ENCODE measurements at regions not wholly inside any gene's neighbourhood (a gene's known extent, or its start where the extent isn't known, plus 50 kb on each side); places are given as distances from the start of the nearest gene placed in this dataset.

DNA sequence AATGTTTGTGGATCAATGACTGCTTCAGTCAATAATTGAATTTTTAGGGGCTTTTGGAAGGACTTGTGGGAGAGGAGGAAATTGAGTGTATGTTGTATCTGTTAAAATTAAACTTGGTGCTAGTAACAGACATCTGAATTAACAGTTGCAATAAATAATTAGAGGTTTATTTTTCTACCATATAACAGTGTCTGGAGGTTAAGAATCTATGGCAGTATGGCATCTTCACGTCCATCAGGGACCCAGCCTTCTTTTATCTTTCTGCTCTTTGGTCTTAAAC is 72.8 kb upstream of the HABP2 start (continued):
- TF ChIP-seq, protein P1, sequence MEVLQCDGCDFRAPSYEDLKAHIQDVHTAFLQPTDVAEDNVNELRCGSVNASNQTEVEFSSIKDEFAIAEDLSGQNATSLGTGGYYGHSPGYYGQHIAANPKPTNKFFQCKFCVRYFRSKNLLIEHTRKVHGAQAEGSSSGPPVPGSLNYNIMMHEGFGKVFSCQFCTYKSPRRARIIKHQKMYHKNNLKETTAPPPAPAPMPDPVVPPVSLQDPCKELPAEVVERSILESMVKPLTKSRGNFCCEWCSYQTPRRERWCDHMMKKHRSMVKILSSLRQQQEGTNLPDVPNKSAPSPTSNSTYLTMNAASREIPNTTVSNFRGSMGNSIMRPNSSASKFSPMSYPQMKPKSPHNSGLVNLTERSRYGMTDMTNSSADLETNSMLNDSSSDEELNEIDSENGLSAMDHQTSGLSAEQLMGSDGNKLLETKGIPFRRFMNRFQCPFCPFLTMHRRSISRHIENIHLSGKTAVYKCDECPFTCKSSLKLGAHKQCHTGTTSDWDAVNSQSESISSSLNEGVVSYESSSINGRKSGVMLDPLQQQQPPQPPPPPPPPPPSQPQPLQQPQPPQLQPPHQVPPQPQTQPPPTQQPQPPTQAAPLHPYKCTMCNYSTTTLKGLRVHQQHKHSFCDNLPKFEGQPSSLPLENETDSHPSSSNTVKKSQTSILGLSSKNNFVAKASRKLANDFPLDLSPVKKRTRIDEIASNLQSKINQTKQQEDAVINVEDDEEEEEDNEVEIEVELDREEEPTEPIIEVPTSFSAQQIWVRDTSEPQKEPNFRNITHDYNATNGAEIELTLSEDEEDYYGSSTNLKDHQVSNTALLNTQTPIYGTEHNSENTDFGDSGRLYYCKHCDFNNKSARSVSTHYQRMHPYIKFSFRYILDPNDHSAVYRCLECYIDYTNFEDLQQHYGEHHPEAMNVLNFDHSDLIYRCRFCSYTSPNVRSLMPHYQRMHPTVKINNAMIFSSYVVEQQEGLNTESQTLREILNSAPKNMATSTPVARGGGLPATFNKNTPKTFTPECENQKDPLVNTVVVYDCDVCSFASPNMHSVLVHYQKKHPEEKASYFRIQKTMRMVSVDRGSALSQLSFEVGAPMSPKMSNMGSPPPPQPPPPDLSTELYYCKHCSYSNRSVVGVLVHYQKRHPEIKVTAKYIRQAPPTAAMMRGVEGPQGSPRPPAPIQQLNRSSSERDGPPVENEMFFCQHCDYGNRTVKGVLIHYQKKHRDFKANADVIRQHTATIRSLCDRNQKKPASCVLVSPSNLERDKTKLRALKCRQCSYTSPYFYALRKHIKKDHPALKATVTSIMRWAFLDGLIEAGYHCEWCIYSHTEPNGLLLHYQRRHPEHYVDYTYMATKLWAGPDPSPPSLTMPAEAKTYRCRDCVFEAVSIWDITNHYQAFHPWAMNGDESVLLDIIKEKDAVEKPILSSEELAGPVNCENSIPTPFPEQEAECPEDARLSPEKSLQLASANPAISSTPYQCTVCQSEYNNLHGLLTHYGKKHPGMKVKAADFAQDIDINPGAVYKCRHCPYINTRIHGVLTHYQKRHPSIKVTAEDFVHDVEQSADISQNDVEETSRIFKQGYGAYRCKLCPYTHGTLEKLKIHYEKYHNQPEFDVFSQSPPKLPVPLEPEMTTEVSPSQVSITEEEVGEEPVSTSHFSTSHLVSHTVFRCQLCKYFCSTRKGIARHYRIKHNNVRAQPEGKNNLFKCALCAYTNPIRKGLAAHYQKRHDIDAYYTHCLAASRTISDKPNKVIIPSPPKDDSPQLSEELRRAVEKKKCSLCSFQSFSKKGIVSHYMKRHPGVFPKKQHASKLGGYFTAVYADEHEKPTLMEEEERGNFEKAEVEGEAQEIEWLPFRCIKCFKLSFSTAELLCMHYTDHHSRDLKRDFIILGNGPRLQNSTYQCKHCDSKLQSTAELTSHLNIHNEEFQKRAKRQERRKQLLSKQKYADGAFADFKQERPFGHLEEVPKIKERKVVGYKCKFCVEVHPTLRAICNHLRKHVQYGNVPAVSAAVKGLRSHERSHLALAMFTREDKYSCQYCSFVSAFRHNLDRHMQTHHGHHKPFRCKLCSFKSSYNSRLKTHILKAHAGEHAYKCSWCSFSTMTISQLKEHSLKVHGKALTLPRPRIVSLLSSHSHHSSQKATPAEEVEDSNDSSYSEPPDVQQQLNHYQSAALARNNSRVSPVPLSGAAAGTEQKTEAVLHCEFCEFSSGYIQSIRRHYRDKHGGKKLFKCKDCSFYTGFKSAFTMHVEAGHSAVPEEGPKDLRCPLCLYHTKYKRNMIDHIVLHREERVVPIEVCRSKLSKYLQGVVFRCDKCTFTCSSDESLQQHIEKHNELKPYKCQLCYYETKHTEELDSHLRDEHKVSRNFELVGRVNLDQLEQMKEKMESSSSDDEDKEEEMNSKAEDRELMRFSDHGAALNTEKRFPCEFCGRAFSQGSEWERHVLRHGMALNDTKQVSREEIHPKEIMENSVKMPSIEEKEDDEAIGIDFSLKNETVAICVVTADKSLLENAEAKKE (CRISPR knock-in tag; IDR thresholded peaks at IDR 0.05) = no peak
- TF ChIP-seq POLR2AphosphoS5 (IDR thresholded peaks at IDR 0.05; ENCODE audit: low read depth) (no peak), REST (IDR thresholded peaks at IDR 0.05; ENCODE audit: unreplicated experiment) (no peak), EZH2phosphoT487 (IDR thresholded peaks at IDR 0.05; ENCODE audit: unreplicated experiment) (no peak), CTCF (conservative IDR thresholded peaks at IDR 0.05; ENCODE audit: low read depth in 2 of 2) (no peak), CREB1 (CRISPR knock-in tag; IDR thresholded peaks at IDR 0.05; ENCODE audit: low read depth) (no peak), ETS1 (IDR thresholded peaks at IDR 0.05) (no peak), ZNF331 (CRISPR knock-in tag; IDR thresholded peaks at IDR 0.05; ENCODE audit: low read depth) (no peak)
